Loucy (cell line): ENCODE measurements at regions not wholly inside any gene's neighbourhood (a gene's known extent, or its start where the extent isn't known, plus 50 kb on each side); places are given as distances from the start of the nearest gene placed in this dataset.

Source experiments
- CTCF ChIP-seq: fragments of 200-600 bp; sonication (generic); conservative IDR thresholded peaks from 2 replicates; pipeline ENCODE4 v1.5.1; 2014; ENCODE audit warnings: mild to moderate bottlenecking, antibody characterized with exemption, low read length
- EZH2phosphoT487 ChIP-seq: fragments of 200-600 bp; IDR thresholded peaks from 2 replicates; pipeline ENCODE4 v1.6.1; 2018; ENCODE audit warnings: antibody characterized with exemption, mild to moderate bottlenecking, moderate library complexity, borderline replicate concordance

DNA sequence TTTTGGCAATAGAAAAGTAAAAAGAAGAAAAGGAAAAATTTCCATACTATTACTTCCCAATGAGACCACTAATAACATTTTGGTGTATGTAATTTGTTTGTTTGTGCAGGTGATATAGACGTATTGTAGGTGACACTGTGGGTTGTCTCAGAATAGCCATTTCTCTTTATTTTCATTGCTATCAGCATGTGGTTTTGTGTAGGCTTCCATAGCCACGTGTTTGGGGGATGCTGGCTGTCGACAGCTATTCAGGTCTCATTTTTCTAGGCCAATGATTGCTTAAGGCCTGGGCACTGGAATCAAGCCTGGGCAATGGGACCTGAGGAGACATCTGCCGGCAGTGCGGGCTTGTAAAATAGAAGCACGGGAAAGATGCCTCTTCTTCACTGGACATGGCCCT, 71.0 kb upstream of the KCTD1 start:
- TF ChIP-seq CTCF (no peak), EZH2phosphoT487 (no peak)
